Limb (tissue), 2 donors: ENCODE measurements at regions not wholly inside any gene's neighbourhood (a gene's known extent, or its start where the extent isn't known, plus 50 kb on each side); places are given as distances from the start of the nearest gene placed in this dataset.
"Not testable (repeated sequence)": the region's sequence is repeated elsewhere in the genome, so short reads cannot be mapped to it uniquely, and the experiment has no call there.

Experiments
- DNase-seq, 2 donors: peaks; one replicate each; pipeline ENCODE4 v3.0.0-alpha.2; 2016; ENCODE audit errors: extremely low spot score in 2 of 2

GRCh38 chr6:81023007-81023582, 729.4 kb downstream of the TENT5A start:
- no peak for DNase-seq

- not testable (repeated sequence) for DNase-seq
Observed at GRCh38 chr6:81017586-81017985, 734.9 kb downstream of the TENT5A start.

DNA sequence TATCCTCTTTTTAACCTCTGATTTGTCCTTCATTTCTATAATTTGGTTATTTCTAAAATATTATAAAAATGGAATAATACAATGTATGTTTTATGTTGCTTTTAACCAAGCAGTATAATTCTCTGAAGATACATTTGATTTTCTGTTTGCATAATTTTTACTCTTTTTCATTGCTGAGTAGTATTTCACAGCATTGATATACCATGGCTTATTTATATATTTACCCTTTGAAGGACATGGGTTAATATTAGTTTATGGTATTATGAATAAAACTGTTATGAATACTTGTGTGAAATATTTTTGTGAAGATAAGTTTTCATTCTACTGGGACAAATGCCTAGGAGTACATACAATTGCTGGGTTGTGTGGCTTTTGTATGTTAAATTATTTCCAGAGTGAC, 748.6 kb downstream of the TENT5A start:
- no peak for DNase-seq

GRCh38 chr6:81003156-81003555, 749.3 kb downstream of the TENT5A start:
- DNase-seq = no peak

- no peak for DNase-seq
Observed at GRCh38 chr6:81002126-81002525, 750.4 kb downstream of the TENT5A start.

GRCh38 chr6:80991316-80991715, 761.2 kb downstream of the TENT5A start:
- DNase-seq = no peak

DNA sequence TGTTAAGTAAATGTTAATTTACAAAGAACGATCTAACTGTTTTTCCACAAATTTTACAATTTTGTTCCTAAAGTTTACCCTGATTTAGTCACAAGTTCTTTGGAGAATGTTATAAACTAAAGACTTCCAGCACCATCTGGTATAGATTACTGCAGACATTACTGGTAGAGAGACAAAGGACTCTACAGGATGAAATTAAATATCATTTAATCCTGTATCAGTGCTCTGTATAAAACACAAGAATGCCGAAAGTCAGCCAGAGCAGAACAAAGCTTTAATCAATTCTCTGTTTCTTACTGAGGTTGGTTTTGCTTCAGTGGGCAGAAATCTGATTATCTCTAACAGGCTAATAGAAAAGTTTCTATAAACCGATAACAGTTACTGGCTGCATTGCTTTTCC, 763.6 kb downstream of the TENT5A start:
- DNase-seq = peak in 1 of 2 donors; percentile 45

- peak in 1 of 2 donors; percentile 6 for DNase-seq
Observed at GRCh38 chr6:80988286-80988685, 764.2 kb downstream of the TENT5A start.

DNA sequence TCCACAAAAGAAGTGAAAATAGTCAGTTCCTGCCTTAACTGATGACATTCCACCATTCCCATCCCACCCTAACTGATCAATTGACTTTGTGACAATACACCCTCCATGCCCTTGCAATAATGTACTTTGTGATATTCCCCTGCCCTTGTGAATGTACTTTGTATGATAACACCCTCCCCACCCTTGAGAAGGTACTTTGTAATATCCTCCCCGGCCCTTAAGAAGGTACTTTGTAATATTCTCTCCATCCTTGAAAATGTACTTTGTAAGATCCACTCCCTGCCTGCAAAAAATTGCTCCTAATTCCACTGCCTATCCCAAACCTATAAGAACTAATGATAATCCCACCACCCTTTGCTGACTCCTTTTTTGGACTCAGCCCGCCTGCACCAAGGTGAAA, 771.3 kb downstream of the TENT5A start:
- not testable (repeated sequence) for DNase-seq

DNA sequence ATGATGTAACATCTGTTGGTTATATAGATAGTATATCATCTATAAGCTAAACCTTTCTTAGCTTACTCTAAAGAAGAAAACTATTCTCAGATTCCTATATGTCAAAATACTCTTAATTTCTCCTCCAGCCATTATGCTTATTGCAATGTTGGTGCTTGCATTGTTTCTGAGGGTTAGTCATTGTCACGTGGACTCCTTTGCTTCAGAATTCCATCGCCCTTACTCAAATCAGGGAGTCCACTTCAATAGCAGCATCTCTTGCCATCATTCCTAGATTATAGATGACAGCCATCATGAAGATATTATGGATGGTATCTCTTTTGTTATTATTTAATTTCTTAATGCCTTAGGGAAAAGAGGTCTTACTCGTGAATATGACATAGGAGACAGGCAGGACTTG, 776.1 kb downstream of the TENT5A start:
- DNase-seq = no peak

- no peak for DNase-seq
Observed at GRCh38 chr6:80974579-80974978, 777.9 kb downstream of the TENT5A start.

DNA sequence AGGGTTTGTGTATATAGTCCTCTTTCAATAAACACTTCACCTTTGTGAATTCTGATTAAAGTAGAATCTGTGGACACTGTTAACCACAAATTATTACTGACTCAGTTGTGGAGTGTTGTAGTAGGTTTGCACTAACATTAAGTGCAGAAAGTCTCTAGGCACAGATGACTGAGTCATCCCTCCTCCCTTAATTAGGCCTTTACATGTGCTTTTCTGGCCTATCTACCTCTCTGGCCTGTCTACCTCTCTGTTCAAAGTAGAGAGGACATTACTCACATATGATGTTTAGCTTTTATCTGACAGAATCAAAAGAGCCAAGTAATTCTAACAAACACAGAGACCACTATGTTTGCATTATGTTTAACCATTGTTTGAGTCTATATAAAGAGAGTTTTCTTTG, 783.0 kb downstream of the TENT5A start:
- DNase-seq = no peak

DNA sequence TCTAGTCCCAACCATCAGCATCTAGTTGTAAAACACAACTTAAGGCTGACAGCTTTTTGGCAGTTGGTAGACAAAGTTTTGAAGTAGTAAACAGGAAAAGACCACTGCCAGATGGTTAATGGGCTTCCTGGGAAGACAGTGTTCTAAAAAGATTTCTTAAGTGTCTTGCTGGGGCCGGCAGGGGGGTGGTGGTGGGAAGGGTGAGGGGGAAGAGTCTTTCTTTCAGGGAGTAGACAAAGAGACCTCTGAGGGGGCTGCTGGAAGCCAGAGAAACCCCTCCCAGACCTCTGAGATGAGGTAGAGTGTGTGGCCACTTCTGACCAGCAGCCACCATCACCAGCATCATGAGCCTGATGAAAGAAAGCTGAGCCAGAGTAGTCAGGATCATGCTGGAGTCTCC, 784.9 kb downstream of the TENT5A start:
- no peak for DNase-seq

DNA sequence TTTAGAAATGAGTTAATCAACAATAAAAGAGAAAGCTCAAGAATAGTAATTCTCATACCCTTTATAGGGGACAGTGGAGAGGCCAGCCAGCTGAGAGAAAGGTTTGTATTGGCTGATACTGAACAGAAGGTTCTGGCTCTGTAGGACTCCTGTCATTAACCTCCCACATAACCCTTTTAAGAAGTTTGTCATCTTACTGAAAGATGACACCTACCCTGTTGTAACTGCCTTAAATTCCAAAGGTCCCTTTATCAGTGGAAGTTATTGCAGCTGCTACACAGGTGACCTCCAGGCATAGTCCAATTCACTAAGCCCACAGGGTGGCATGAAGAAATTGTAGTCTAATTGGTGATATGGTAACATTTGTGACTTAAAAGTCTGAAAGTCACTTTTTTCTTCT, 790.1 kb downstream of the TENT5A start:
- DNase-seq = no peak

DNA sequence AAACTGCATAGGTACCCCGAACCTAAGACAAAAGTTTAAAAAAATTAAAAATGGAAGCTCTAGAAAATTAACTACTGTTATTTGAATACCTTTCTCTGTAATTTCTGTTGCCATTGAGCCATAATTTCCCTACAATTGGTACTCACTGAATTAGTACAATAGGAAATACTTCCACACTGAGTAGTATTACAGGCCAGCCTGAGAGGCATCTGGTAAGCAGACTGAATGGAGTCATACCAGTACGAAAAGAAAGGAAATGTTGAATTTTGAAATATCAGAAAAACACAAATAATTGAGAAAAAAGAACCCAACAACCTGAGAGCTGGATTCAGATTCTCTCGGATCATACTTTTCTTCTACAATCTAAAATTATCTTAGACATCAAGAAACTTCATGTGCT, 791.3 kb downstream of the TENT5A start:
- no peak for DNase-seq

DNA sequence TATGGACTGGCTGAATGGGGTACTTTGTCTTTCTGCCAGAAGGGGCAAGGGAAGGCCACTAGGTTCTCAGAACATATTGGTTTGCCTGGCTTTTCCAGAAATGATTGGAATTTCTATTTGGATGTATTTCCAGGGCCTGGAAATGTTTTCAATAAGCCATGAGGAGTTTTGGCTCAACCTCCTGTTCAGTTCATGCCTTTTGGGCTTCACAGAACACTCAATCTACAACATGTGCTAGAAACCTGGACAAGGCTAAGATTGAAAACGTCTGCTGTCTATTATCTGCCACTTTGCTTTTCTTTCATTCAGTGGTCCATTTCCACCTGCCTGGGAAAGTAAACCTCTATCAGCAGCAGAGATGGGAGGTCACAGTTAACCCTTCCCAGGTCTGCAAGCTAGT, 793.4 kb downstream of the TENT5A start:
- peak in 1 of 2 donors; percentile 16 for DNase-seq

- DNase-seq = no peak
Observed at GRCh38 chr6:80956898-80957297, 795.6 kb downstream of the TENT5A start.

GRCh38 chr6:80952479-80952878, 800.0 kb downstream of the TENT5A start:
- not testable (repeated sequence) for DNase-seq

DNA sequence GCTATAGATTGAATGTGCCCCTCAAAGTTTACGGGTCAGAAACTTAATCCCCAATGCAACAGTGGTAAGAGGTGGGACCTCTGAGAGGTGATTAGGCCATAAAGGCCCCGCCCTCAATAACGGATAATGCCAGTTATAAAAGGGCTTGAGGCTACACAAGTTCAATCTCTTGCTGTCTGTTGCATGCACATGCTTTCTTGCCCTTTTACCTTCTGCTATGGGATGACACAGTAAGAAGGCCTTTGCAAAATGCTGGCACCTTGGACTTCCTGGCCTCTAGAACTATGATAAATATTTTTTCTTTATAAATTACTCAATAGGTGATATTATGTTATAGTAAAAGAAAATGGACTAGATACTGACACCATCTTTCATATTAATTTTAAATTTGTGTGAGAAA, 806.1 kb downstream of the TENT5A start:
- no peak for DNase-seq

DNA sequence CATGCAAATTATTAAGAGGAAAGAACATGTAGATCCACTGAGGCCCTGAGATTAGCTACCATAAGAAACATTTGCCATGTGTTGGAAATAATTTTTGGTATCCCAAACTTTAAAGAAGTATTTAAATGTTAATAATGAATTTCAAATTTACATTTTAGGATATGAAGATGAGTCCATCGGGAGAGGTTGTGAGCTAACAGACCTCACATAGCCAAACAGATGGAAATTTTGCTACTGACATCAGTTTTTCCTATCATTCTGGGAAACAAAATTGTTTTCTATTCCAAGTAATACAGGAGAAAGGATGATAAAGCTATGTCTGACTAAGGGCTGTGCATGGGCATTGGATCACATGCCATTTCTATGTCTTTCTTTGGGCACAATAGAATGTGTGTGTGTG, 809.6 kb downstream of the TENT5A start:
- no peak for DNase-seq

GRCh38 chr6:80940976-80941375, 811.5 kb downstream of the TENT5A start:
- DNase-seq = no peak

DNA sequence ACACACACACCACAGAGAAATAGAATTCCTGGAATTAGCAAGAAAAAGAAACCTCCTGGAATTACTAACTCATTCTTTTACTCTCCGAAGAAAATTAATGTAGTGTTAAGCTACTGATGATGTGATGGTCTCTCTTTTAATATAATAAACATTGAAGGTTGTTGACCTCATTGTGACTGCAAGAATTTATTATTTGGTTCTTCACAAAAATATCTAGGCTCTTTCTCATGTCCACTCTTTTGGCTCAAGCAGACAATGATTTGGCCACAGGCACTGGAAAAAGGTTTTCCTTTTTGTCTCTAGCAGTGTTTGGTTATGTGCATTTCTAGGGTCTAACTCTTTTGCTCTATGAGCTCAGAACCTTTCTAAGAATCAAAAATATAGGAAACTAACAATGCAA, 811.9 kb downstream of the TENT5A start:
- peak in 1 of 2 donors; percentile 11 for DNase-seq

DNA sequence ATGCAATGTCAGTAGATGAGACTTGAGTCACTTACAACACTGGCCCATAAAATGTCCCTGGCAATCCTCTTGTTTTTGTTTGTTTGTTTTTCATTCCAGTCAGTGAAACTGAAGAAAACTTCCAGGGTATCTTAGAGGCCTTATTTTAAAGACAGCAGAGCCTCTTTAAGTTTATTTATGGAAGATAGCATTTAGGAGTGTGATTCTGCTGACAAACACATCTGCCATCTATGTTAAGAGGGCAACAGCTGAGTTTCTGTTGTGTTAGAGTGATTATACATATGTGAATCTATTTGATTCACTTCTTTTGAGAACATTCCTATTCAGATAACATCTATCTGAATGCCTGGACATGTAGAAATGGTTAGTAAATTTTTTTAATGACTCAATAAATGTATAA, 812.6 kb downstream of the TENT5A start:
- no peak for DNase-seq

DNA sequence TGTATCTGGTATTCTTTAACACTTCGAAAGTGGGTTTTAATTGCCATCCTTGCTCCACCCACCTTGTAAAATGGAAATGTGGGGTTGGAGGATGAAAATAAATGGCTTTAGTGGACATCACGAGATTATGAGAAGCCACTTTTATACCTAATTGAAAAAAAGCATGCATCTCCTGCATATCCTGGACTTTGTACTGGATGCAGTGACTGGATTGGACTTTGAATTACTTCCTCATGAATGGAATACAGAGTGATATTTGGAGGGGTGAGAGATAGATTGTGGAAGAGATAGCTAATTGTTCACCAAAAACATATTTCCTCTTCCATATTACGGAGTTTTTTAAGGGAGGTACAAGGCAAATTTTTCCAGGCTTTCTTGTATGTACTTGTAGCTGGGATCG, 813.0 kb downstream of the TENT5A start:
- no peak for DNase-seq
